Nucleus accumbens (tissue), 56 donors: ENCODE measurements at regions not wholly inside any gene's neighbourhood (a gene's known extent, or its start where the extent isn't known, plus 50 kb on each side); places are given as distances from the start of the nearest gene placed in this dataset.

ENCODE experiments used
- DNase-seq, 56 donors: peaks; one replicate each; lab custom pipeline; 2025; lab: John Stamatoyannopoulos, UW

DNA sequence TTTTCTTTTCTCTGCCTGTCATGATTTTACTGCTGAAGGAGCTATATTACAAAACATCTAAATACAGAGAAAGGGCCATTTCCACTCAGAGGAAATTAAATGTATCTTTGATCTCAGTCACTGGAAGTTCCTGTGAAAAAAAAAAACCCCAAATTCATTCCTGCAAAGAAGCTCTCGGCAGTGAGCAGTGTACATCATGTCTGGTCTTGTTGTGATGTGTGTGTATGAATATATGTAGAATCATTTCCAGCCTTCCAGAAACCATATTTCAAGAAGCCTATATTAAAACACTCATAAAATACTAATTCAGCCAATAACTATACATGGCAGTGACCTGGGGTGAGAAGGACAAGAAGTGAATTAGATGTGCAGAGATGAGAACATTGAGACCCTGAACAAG lies 393.2 kb upstream of the TENM4 start:
- DNase-seq = no peak

DNA sequence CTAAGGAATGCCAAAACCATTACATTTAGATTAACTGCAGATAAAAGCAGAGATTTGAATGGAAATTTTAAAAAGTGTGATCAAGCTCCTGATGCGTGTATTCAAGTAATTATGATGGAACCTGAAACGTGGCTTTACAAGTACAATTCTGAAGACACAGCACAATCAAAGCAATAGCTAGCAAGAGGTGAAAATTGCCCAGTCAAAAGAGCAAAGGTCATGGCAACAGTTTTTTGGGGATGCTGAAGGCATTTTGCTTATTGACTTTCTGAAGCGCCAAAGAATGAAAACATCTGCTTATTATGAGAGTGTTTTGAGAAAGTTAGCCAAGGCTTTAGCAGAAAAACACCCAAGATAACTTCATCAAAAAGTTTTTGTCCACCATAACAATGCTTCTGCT lies 389.6 kb upstream of the TENM4 start:
- no peak for DNase-seq

DNA sequence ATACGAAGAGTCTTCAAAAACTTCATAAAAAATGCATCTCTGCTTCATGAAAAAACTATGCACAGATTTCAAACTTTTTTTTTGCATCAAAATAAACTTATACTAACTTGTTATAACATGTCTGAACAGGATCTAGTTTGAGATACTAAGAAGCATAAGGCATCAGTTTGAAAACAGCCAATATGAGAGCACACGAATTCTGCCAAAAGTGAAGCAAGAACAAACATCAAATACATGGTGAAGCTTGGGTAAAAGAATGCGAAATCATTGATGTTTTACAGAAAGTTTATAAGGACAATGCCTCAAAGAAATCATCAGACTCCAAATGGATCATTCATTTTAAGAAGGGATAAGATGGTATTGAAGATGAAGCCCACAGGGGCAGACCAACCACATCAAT lies 389.1 kb upstream of the TENM4 start:
- no peak for DNase-seq

DNA sequence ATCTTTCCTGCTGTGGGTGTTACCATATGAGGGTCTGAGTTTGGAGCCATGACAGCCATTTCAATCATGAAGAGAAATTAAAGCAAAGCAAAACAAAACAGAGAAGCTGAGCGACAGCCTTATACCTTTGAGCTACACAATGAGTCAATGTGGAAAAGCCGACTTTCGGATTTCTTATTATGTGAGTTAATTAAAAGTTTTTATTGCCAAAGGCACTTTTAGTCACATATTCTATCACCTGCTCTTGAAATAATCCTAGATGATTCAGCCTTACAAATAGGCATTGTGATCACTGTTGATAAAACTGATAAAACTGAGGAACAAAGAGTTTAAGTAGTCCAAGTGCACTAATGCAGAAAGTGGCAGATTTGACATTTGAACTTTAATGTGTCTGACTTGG lies 381.9 kb upstream of the TENM4 start:
- no peak for DNase-seq

- no peak for DNase-seq
Observed at GRCh38 chr11:79813551-79813950, 372.7 kb upstream of the TENM4 start.

- DNase-seq = no peak
Observed at GRCh38 chr11:79809487-79809886, 368.7 kb upstream of the TENM4 start.

GRCh38 chr11:79807506-79807905 lies 366.7 kb upstream of the TENM4 start:
- DNase-seq = no peak

DNA sequence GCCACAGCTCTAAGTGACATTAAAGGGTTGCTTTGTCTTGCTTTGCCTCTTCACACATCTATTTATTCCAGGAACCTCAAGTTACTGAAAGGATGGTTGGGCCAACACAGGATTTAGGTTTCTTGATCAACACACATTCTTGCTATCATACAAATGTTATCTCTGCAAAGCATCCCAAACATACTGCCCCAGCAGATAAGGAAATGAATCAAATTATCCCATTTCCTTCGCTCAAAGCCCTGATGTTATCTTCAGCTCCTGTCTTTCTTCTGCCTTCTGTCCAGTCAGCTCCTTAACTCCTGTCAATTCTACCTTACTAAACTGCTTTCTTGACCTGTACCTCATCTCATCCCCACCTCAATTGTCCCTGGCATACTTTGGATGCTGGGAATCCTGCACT lies 355.9 kb upstream of the TENM4 start:
- DNase-seq = no peak

DNA sequence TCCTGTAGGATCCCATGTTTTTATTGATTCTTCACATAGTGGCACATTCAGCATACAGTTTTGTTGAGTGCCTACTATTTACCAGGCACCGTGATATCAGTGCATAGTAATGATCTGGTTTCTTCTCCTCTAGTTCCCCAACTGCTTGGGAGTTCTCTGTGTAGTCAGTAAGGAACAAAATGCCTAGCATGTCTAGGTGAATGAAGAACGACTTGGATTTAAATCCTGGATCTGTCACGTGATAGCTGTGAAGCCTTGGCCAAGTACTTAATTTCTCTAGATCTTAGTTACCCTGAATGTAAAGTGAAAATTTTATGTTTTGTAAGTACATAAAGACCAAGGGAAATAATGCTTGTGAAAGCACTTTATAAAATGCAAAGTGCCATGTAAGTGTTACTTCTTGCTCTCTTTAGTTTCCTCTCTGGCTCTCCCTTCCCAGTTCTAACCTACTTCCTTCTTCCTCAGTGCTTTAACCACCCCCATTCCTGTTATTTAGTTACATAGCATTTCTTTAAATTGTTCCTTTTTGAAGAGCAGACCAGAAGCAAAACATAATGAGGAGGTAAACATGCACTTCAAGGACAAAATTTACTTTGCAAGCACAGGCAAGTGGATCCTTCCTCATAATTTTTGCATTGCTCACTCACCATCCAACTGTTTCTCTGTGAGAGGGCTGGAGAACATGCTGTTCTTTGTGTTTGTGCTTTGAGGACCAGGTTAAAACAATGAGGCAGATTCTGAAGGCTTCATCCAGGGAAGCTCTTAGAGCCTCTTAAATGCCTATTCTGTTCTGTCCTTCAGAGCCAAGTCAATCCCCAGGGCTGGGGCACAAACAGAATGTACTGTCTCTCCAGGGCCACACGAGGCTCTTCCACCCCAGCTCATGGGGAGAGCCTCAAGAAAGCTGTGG lies 353.9 kb upstream of the TENM4 start:
- no peak for DNase-seq

- DNase-seq = no peak
Observed at GRCh38 chr11:79794057-79794456, 353.2 kb upstream of the TENM4 start.

DNA sequence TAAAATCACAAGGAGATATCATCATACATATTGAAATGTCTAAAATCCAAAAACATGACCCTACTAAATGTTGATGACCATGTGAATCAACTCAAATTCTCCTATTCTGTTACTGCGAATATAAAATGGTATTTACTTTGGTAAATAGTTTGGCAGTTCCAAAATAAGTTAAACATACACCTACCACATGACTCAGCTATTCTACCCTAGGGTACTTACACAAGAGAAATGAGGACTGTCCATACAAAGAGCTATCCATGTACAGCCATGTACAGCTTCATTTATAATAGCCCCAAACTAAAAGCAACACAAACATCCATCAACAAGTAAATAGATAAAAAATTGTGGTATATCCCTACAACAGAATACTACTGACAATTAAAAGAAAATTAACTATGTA lies 346.1 kb upstream of the TENM4 start:
- DNase-seq = no peak

- no peak for DNase-seq
Observed at GRCh38 chr11:79783833-79784232, 343.0 kb upstream of the TENM4 start.

DNA sequence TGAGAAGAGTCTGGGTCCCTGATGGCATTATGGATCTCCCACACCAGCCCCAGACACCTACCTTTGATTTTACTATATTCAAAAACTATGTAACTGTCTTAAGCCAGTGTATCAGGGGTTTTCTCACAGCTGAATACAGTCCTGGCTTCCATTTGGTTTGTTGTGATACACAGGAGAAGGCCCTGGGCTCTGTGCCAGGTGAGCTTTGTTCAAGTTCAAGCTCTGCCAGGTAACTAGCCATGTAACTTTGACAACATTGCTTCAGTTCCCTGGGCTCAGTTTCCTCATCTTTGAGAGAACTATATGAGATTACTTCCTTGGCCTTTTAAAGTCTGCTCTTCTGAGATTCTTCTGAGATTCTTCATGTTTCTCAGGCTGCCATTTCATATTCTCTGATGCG lies 327.5 kb upstream of the TENM4 start:
- DNase-seq = no peak

DNA sequence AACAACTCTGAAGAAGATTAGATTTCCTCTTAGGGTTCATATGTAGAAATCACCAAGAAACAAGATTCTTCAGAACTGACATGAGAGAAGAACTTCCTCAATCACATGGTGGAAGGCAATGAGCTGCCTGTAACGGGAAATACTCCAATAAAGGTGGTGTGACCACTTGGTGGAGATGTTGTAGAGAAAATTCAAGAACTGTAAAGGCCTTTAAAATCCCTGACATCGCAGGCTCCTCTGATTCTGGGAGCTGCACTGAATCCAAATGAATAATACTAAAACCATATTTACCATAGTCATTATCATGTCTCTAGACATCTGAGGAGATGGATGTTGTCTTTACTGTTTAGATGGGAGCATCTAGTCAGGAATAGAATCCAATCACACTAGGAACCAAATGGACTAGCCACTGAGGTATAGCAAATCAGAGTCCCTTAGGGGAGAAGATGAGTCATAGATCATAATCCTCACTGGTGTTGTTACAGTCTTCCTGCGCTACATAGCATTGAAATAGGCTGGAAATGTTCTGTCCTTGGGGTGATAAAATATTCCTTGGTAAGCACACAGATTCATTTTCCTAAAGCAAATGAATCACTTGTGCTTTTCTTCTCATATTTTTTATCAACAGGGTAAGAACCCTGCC lies 321.6 kb upstream of the TENM4 start:
- no peak for DNase-seq

DNA sequence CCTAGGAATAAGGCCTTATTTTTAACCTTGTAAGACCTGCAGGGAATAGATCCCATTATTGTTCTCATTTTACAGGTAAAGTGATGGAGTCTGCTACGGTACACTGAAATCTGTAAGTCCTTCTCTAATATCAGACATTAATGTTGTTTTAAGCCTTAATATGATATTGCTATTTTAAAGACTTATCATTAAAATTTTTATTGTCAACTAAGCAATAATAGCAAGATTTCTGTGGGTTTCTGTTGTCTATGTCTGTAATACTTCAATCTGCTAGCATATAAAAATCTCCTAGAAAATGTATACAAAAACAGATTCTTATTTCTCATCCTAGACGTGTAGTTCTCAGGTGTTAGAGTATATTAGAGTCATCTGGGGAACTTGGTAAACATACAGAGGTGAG lies 317.5 kb upstream of the TENM4 start:
- no peak for DNase-seq

DNA sequence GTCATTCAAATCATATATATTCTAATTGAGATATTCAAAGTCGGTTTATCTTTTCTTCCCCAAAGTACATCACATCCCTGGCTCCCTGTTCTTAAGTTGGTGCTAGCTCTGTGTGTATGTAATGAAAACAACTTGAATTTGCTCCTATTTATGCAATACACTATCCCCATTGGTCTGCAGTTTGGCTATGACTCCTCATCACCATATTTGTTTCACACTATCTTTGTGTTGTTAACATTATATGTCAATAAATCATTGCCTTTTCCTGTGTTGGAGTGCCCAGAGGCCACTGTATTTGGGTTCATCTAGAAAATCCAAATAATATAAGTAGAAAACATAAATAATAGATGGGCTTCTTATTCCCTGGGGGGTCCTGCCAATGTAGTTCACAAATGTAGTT lies 306.6 kb upstream of the TENM4 start:
- DNase-seq = no peak

DNA sequence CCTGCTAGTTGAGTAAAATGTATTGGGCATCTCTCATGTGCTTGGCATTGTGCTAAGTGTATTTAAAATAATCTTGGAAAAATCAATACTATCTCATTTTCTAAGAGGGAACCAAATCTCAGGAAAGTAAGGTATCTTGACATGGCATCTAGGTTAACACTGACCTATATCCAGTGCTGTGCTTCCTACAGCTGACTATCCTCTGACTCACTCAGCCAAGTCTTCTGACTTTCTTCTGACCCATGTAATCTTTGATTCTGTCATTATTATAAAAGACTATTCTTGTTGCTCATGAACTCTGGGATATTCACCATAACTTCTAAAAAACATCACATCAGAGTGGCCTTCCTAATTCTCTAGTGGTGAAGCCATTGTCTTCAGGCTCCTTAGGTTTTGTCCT lies 304.1 kb upstream of the TENM4 start:
- DNase-seq = no peak

- DNase-seq = no peak
Observed at GRCh38 chr11:79742176-79742575, 301.3 kb upstream of the TENM4 start.

- DNase-seq = no peak
Observed at GRCh38 chr11:79739591-79739990, 298.8 kb upstream of the TENM4 start.

GRCh38 chr11:79727221-79727620 lies 286.4 kb upstream of the TENM4 start:
- DNase-seq = no peak

- DNase-seq = no peak
Observed at GRCh38 chr11:79720115-79720514, 279.3 kb upstream of the TENM4 start.

GRCh38 chr11:79708319-79708932 lies 267.6 kb upstream of the TENM4 start:
- no peak for DNase-seq
